ENCODE measurements at regions not wholly inside any gene's neighbourhood (a gene's known extent, or its start where the extent isn't known, plus 50 kb on each side); places are given as distances from the start of the nearest gene placed in this dataset.

- CTCF ChIA-PET = interaction anchor here (1.1 kb wide), 1 partner anchor 330 kb away, joined by 3 read pairs; no protein-coding TSS in a partner anchor
- FAIRE-seq (no peak), DNase-seq (ENCODE audit: low read depth, low spot score) (no peak)
- dilution Hi-C loops (cut with MboI; ENCODE audit: extremely low pct_ligation_motif_present, low sequenced_read_pairs) = no loop called here
- H3K27me3 ChIP-seq (ENCODE audit: control insufficient read depth in 2 of 2, insufficient read depth in 2 of 2, low read length in 2 of 2) = peaks cover 0 to 1% of the 10 kb centered on the region in 2 experiments
- no peak overlapping the region for H2AFZ ChIP-seq (ENCODE audit: low read depth, low read length)
- H3K9me1 ChIP-seq (replicated peaks; ENCODE audit: control insufficient read depth, extremely low read depth, insufficient read depth, low read length) = no peaks in the 10 kb centered on the region
- intact Hi-C loops (cut with micrococcal nuclease) = no loop called here
- H3K9me3 ChIP-seq (replicated peaks; ENCODE audit: control insufficient read depth, insufficient read depth, low read length) = no peaks in the 10 kb centered on the region
- no peak overlapping the region for H3K27ac ChIP-seq (ENCODE audit: insufficient read depth, low read depth, low read length)
- no peaks in the 10 kb centered on the region for H3K79me2 ChIP-seq (ENCODE audit: control insufficient read depth, insufficient read depth, low read length)
- H3K4me3 ChIP-seq (replicated peaks in 1 of 3; ENCODE audit: insufficient read depth in 1 of 3, low read depth in 1 of 3, low read length in 3 of 3) = no peak overlapping the region
- no peaks in the 10 kb centered on the region for H4K20me1 ChIP-seq (replicated peaks; ENCODE audit: control insufficient read depth, extremely low read depth, insufficient read depth, low read length)
- BruUV-seq (replicated peaks) = no TSS peak
- H3K4me2 ChIP-seq (ENCODE audit: insufficient read depth, low read length) = no peak overlapping the region
- POLR2A ChIA-PET = no interaction called here
- TF ChIP-seq POLR2A (IDR thresholded peaks at IDR 0.05; ENCODE audit: low read depth, low read length) = no peak
- no peak for TF ChIP-seq GATA2 (IDR thresholded peaks at IDR 0.05; ENCODE audit: insufficient read depth, insufficient read length, low read depth, low read length)
- no peak for TF ChIP-seq CTCF (IDR thresholded peaks at IDR 0.05; ENCODE audit: extremely low read depth in 1 of 2, insufficient read depth in 1 of 2, low read depth in 1 of 2, low read length in 2 of 2)
- TF ChIP-seq EZH2 (IDR thresholded peaks at IDR 0.05; ENCODE audit: borderline replicate concordance, low read depth, low read length, severe bottlenecking) = no peak
- no peak for TF ChIP-seq MYC (IDR thresholded peaks at IDR 0.05; ENCODE audit: low read depth, low read length)
- no peak for TF ChIP-seq POLR2AphosphoS5 (IDR thresholded peaks at IDR 0.05; ENCODE audit: insufficient read depth, low read depth, low read length)
- TF ChIP-seq MAX (IDR thresholded peaks at IDR 0.05; ENCODE audit: insufficient read depth, insufficient read length) = no peak
- TF ChIP-seq JUN (IDR thresholded peaks at IDR 0.05; ENCODE audit: borderline replicate concordance, insufficient read depth, insufficient read length, low read depth) = no peak
- no peak for TF ChIP-seq FOS (IDR thresholded peaks at IDR 0.05; ENCODE audit: borderline replicate concordance, insufficient read depth, low read length)
- H3K4me1 ChIP-seq (ENCODE audit: control insufficient read depth, extremely low read depth, insufficient read depth, low read length) = no peaks in the 10 kb centered on the region
- H3K9ac ChIP-seq (replicated peaks; ENCODE audit: extremely low read depth, insufficient read depth, low read length) = no peak overlapping the region
- H3K36me3 ChIP-seq (ENCODE audit: control insufficient read depth in 2 of 2, extremely low read depth in 1 of 2, insufficient read depth in 2 of 2, low read length in 2 of 2) = no peaks in the 10 kb centered on the region
Measured at GRCh38 chr4:183837222-183837621, 67.9 kb upstream of the STOX2 start.
